Omental fat pad (tissue), 3 donors: ENCODE measurements at regions not wholly inside any gene's neighbourhood (a gene's known extent, or its start where the extent isn't known, plus 50 kb on each side); places are given as distances from the start of the nearest gene placed in this dataset.

Experiments
- ATAC-seq: fragments of 150-250 bp; one replicate; pipeline ENCODE4 v1.9.1; 2016; ENCODE audit warnings: mild to moderate bottlenecking, moderate library complexity; ENCODE audit not compliant: low FRiP score
- DNase-seq: peaks from one replicate; pipeline ENCODE4 v3.0.0-alpha.2; 2019; ENCODE audit warnings: low spot score
- CTCF ChIP-seq, 3 donors: fragments of 450-650 bp; IDR thresholded peaks; one replicate each; pipeline ENCODE4 v1.5.1; 2016 to 2017; ENCODE audit warnings: antibody characterized with exemption in 3 of 3, mild to moderate bottlenecking in 3 of 3, moderate library complexity in 2 of 3

- TF ChIP-seq CTCF (IDR thresholded peaks at IDR 0.05) = no peak
- ATAC-seq = no peak
- DNase-seq = no peak
These were observed 113.2 kb downstream of the TENT5C start for GRCh38 chr1:117719004-117719403.

GRCh38 chr1:117732065-117732797, 126.4 kb downstream of the TENT5C start:
- no peak for ATAC-seq
- DNase-seq = no peak
- no peak for TF ChIP-seq CTCF (IDR thresholded peaks at IDR 0.05)

GRCh38 chr1:117732956-117733355, 127.1 kb downstream of the TENT5C start:
- ATAC-seq = no peak
- DNase-seq = no peak
- TF ChIP-seq CTCF (IDR thresholded peaks at IDR 0.05) = no peak

GRCh38 chr1:117734403-117734802, 128.6 kb downstream of the TENT5C start:
- ATAC-seq = peak; percentile 48
- no peak for TF ChIP-seq CTCF (IDR thresholded peaks at IDR 0.05)
- DNase-seq = no peak

- TF ChIP-seq CTCF (IDR thresholded peaks at IDR 0.05) = no peak
- ATAC-seq = no peak
- no peak for DNase-seq
These were observed 129.5 kb downstream of the TENT5C start for GRCh38 chr1:117735045-117735992.

- TF ChIP-seq CTCF (IDR thresholded peaks at IDR 0.05) = no peak
- DNase-seq (no peak), ATAC-seq (no peak)
These were observed 133.7 kb downstream of the TENT5C start for GRCh38 chr1:117739504-117739903.
